ENCODE measurements at regions not wholly inside any gene's neighbourhood (a gene's known extent, or its start where the extent isn't known, plus 50 kb on each side); places are given as distances from the start of the nearest gene placed in this dataset.

DNA sequence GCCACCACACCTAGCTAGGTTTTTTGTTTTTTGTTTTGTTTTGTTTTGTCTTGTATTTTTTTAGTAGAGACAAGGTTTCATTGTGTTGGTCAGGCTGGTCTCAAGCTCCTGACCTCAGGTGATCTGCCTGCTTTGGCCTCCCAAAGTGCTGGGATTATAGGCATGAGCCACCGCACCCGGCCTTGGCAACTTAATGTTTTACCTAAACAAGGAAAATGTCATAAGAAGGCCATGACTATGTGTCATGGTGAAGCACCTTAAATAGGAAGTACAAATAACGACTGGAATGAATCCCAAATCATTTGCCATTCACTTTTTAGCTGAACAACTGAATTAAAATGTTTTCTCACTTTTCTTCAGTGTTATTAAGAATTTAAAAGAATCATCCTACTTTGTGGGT, 465.2 kb downstream of the KCTD12 start:
- no peak for DNase-seq (ENCODE audit: extremely low read depth in 1 of 11, low read depth in 9 of 11, low spot score in 4 of 11)

GRCh38 chr13:76418404-76418803, 467.8 kb downstream of the KCTD12 start:
- DNase-seq (ENCODE audit: extremely low read depth in 1 of 11, low read depth in 9 of 11, low spot score in 4 of 11) = no peak

- no peak for DNase-seq (ENCODE audit: extremely low read depth in 1 of 11, low read depth in 9 of 11, low spot score in 4 of 11)
These were observed 471.9 kb downstream of the KCTD12 start for GRCh38 chr13:76414320-76414719.

DNA sequence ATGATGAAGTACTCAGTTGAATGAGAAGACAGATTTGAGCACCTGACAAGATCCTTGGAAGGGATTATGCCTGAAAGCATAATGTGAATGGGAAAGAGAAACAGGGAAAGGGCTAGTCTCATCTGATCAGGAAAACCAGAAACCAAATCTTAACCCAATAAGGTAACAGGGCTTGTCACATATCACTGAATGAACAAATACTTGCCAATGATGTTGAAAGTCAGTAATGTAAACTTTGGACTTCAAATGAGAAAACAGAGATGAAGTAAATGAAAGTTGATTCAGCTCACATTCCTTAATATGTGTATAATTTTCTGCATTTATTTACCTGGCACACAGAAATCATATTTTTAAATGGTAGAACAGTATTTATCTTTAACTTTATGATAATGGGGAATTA, 480.0 kb downstream of the KCTD12 start:
- DNase-seq (ENCODE audit: extremely low read depth in 1 of 11, low read depth in 9 of 11, low spot score in 4 of 11) = no peak

DNA sequence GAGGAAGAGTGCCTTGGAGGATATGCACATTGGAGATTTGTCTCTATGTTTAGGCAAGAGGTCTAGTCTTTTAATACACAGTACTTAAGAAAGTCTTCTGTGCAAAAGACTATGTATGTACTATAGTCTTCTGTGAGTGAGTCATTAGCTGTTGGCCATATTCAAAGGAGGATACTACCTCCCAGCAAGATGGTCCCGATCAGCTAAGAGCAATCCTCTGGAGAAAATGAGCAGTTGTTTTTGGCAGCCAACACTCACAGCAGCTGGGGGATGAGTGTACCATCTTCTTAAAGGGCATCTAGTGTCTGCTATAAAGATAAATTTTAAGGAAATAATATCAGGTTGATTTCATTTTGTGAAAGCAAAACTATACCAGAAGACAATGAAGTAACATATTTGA, 487.8 kb downstream of the KCTD12 start:
- DNase-seq (ENCODE audit: extremely low read depth in 1 of 11, low read depth in 9 of 11, low spot score in 4 of 11) = no peak

DNA sequence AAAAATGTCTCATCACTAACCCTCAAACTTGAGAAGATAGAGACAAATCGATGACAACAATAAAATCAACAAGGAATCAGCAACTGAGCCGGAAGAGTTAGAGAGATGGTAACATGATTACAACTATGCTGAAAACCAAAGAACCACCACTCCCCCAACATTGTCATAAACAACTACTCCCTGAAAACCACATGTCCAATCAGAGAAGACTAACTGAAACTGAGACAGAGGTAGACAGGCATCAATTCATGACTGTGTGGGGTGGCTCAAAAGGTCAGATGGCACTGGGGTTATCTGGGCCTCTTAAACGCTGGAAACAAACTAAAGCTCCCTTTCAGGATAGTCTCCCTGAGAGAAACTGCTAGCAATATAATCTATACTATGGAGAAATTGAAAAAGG, 488.8 kb downstream of the KCTD12 start:
- DNase-seq (ENCODE audit: extremely low read depth in 1 of 11, low read depth in 9 of 11, low spot score in 4 of 11) = no peak

DNA sequence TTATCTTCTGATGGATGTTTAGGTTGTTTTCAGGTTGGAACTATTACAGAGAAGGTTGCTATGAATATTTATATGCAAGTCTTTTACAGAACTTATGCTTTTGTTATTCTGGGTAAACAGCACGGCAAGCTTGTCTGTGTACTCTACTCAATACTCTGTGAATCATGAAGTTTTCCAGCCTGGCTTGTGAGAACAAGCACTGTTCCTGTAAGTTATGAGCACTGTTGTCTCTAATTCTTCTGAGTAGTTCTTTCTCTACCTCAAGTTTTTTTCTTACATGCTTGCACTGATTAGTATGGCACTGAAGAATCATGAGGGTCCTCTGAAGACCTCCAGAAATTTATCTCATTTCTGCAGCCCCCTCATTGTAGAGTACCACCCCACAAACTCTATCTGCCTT, 496.9 kb downstream of the KCTD12 start:
- no peak for DNase-seq (ENCODE audit: extremely low read depth in 1 of 11, low read depth in 9 of 11, low spot score in 4 of 11)

GRCh38 chr13:76387566-76387965, 498.6 kb downstream of the KCTD12 start:
- no peak for DNase-seq (ENCODE audit: extremely low read depth in 1 of 11, low read depth in 9 of 11, low spot score in 4 of 11)

- no peak for DNase-seq (ENCODE audit: extremely low read depth in 1 of 11, low read depth in 9 of 11, low spot score in 4 of 11)
These were observed 499.9 kb downstream of the KCTD12 start for GRCh38 chr13:76386321-76386720.

DNA sequence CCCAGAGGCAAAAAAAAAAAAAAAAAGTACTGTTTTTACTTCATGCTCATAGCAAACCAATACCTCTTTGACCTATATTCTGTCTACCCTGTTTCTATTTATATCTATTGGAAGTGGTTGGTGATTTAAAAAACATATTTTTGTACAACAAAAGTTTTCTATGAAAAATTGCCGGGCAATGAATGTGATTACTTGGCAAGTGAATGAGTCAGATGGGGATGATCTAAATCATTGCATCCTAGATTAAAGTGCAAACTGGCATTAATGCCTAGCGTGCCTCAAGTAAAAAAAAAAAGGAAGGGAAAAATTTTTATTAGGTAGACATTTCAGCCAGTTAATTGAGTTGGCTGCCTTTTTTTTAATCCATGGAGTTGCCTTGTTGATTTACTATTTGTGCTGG, 500.6 kb downstream of the KCTD12 start:
- DNase-seq (ENCODE audit: extremely low read depth in 1 of 11, low read depth in 9 of 11, low spot score in 4 of 11) = no peak

DNA sequence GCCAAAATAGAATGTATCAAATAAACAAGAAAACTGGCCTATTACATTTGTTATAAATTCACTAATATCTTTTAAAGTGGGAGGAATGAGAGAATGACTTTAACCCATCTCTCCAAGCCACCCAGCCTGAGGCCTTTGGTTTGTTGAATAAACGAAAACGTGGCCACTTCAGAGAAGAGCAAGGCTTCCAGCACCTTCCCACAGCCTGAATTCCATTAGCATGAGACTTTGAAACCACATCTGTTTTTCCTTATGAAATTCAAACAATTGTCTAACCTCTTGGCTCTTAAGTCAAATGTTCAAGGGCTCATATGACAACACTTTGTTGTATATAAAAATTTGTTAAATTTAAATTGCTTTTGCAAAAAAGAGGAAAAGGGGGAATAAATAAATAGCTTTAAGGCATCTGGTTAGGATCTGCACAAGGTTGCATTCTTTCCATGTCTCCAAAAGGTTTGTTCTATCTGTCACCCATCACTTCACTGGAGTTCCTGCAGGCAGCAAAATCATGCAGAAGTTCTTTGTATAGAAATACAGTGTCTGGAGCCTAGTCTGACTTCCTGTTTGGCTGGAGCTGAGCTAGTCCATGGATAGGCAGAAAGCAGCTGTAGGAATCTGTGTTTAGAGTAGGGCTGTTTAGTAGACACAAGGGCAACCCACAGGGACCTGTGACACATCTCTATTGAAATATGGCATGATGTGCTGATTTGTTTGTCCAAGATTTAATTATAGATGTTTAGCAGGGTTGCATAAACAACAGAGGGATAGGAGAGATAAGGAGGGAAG, 502.3 kb downstream of the KCTD12 start:
- peak in 3 of 11 donors; percentile 14 to 24 (median 20) for DNase-seq (ENCODE audit: extremely low read depth in 1 of 11, low read depth in 9 of 11, low spot score in 4 of 11)

GRCh38 chr13:76380446-76381065, 505.6 kb downstream of the KCTD12 start:
- DNase-seq (ENCODE audit: extremely low read depth in 1 of 11, low read depth in 9 of 11, low spot score in 4 of 11) = no peak

DNA sequence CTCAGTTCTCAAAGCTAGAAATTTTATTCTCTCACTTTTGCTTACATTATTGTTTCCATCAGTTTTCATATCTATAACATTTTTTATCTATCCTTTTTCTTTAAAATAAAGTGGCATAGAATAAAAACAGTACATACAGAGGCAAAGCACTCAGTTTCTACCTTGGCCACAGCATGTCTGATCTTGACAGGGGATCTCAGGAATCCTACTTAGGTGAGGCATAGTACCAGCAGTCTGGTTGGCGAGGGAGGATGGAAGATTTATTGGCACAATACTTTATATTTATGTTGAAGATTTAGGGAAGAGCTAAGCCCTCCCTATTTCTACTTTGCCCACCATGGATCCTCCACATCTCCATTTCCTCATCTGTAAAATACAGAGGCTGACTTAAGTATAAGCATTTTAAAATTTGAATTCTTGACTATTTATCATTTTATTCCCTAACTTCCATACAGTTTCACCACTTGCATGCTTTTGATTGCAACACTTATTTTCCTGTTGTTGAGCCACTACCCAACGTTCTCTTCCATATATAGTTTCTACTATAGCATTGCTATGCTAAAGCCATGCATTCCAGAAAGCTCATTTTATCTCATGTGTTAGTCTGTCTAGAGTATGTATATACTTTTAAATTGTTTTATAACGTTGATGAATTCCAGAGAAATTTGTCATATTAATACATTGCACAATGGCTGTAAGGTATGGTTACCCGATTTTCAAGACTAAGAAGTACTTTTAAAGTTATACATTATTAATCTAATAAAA, 506.7 kb downstream of the KCTD12 start:
- DNase-seq (ENCODE audit: extremely low read depth in 1 of 11, low read depth in 9 of 11, low spot score in 4 of 11) = no peak

DNA sequence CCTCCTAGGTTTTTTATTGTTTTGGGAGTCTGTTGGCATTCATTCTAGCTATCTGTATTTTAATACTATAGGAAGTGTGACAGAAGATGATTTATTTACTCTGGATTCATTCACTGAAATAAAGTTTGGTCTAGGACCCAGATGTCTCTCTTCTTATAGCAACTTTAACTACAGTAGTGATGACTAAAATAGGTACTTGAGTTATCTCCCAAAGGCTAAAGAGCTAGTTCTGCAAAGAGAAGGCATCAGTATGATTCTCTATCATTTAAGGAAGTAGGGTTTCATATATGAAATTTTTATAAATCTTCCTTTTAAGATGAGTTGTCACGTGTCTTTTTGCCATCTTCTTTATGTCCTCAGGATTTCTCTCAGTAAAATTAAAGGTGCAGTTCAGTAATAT, 507.4 kb downstream of the KCTD12 start:
- no peak for DNase-seq (ENCODE audit: extremely low read depth in 1 of 11, low read depth in 9 of 11, low spot score in 4 of 11)

GRCh38 chr13:76363682-76364289, 522.4 kb downstream of the KCTD12 start:
- no peak for DNase-seq (ENCODE audit: extremely low read depth in 1 of 11, low read depth in 9 of 11, low spot score in 4 of 11)

- DNase-seq (ENCODE audit: extremely low read depth in 1 of 11, low read depth in 9 of 11, low spot score in 4 of 11) = no peak
These were observed 524.3 kb downstream of the KCTD12 start for GRCh38 chr13:76361868-76362267.

- DNase-seq (ENCODE audit: extremely low read depth in 1 of 11, low read depth in 9 of 11, low spot score in 4 of 11) = no peak
These were observed 534.5 kb downstream of the KCTD12 start for GRCh38 chr13:76351541-76352229.

DNA sequence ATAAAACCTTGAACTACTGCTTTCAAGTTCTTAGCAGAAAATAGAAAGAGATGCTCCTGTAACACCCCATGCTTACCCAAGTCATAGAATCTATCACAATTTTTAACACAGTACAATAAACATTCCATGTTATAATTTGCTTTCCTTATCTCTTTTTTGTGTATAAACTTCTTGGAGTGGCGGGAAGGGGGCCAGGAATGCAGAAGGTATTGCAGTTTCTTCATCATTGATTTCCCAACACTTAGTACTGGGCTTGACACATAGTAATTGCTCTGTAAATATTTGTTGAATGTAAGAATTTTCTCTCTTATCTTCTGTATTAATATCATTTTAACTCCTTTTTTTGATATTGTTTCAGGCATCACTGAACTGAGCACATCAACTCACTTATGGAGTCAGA, 535.8 kb downstream of the KCTD12 start:
- DNase-seq (ENCODE audit: extremely low read depth in 1 of 11, low read depth in 9 of 11, low spot score in 4 of 11) = no peak

- no peak for DNase-seq (ENCODE audit: extremely low read depth in 1 of 11, low read depth in 9 of 11, low spot score in 4 of 11)
These were observed 536.5 kb downstream of the KCTD12 start for GRCh38 chr13:76349700-76350099.

Measured in renal cortex interstitium (tissue), 11 donors.